ENCODE measurements at regions not wholly inside any gene's neighbourhood (a gene's known extent, or its start where the extent isn't known, plus 50 kb on each side); places are given as distances from the start of the nearest gene placed in this dataset.

GRCh38 chr14:54316652-54317051, 80.2 kb upstream of the CDKN3 start:
- TF ChIP-seq CTCF (IDR thresholded peaks at IDR 0.05) (no peak), POLR2A (IDR thresholded peaks at IDR 0.05) (no peak)
